Loucy (cell line): ENCODE measurements at regions not wholly inside any gene's neighbourhood (a gene's known extent, or its start where the extent isn't known, plus 50 kb on each side); places are given as distances from the start of the nearest gene placed in this dataset.

Experiments
- CTCF ChIP-seq: fragments of 200-600 bp; sonication (generic); conservative IDR thresholded peaks from 2 replicates; pipeline ENCODE4 v1.5.1; 2014; ENCODE audit warnings: mild to moderate bottlenecking, antibody characterized with exemption, low read length
- EZH2phosphoT487 ChIP-seq: fragments of 200-600 bp; IDR thresholded peaks from 2 replicates; pipeline ENCODE4 v1.6.1; 2018; ENCODE audit warnings: antibody characterized with exemption, mild to moderate bottlenecking, moderate library complexity, borderline replicate concordance

GRCh38 chr18:44386401-44386800, 294.3 kb upstream of the SETBP1 start:
- TF ChIP-seq CTCF (no peak), EZH2phosphoT487 (no peak)
